PC-3 (cell line): ENCODE measurements at regions not wholly inside any gene's neighbourhood (a gene's known extent, or its start where the extent isn't known, plus 50 kb on each side); places are given as distances from the start of the nearest gene placed in this dataset.

Experiments used
- ATAC-seq: fragments of 200-7000 bp; cut with Tn5 transposase; 2 replicates; pipeline ENCODE4 v1.9.1; 2020; ENCODE audit warnings: mild to moderate bottlenecking, moderate library complexity
- BruUV-seq: library from RNA; stranded (reverse); fragments of 400-500 nt; replicated peaks from 2 replicates; lab custom pipeline; 2021; lab: Mats Ljungman, UMichigan
- CTCF ChIA-PET: fragments of 300-600 bp; sonication (Branson Sonifier 250); formaldehyde crosslinking; loops from one replicate; lab custom pipeline; 2022; ENCODE audit warnings: antibody characterized with exemption; lab: Charles Lee
- POLR2A ChIA-PET: fragments of 300-600 bp; sonication (Branson Sonifier 250); formaldehyde crosslinking; loops from one replicate; lab custom pipeline; 2022; ENCODE audit warnings: antibody characterized with exemption; ENCODE audit not compliant: unreplicated experiment; lab: Charles Lee
- DNase-seq: peaks from one replicate; pipeline ENCODE4 v3.0.0-alpha.2; 2015
- H2AFZ ChIP-seq: fragments of 300-600 bp; sonication (generic); 2 replicates; pipeline ENCODE4 v1.6.0; 2016; ENCODE audit warnings: antibody characterized with exemption, low read length
- H3F3A ChIP-seq: fragments of 300-600 bp; sonication (generic); one replicate; pipeline ENCODE4 v1.6.0; 2017; ENCODE audit warnings: antibody characterized with exemption, low read length, control low read depth, mild to moderate bottlenecking; ENCODE audit not compliant: unreplicated experiment
- H3K27ac ChIP-seq: fragments of 300-600 bp; sonication (generic); 2 replicates; pipeline ENCODE4 v1.5.1; 2016; ENCODE audit warnings: mild to moderate bottlenecking, low read length
- H3K27me3 ChIP-seq: fragments of 300-600 bp; sonication (generic); 2 replicates; pipeline ENCODE4 v1.6.1; 2016; ENCODE audit warnings: low read length, mixed read lengths
- H3K36me3 ChIP-seq: fragments of 300-600 bp; sonication (generic); 2 replicates; pipeline ENCODE4 v1.6.1; 2016; ENCODE audit warnings: low read depth, mixed run types, low read length, mixed read lengths
- H3K4me1 ChIP-seq: fragments of 300-600 bp; sonication (generic); 2 replicates; pipeline ENCODE4 v1.5.1; 2016; ENCODE audit warnings: low read length; ENCODE audit not compliant: insufficient read depth
- H3K4me2 ChIP-seq: fragments of 300-600 bp; sonication (generic); 2 replicates; pipeline ENCODE4 v1.6.0; 2016; ENCODE audit warnings: low read length
- H3K4me3 ChIP-seq: fragments of 300-600 bp; sonication (generic); 2 replicates; pipeline ENCODE4 v1.5.1; 2016; ENCODE audit warnings: mild to moderate bottlenecking, low read length, mixed read lengths
- H3K79me2 ChIP-seq: fragments of 300-600 bp; sonication (generic); 2 replicates; pipeline ENCODE4 v1.6.1; 2017; ENCODE audit warnings: low read length, mixed read lengths
- H3K9ac ChIP-seq: fragments of 300-600 bp; sonication (generic); 2 replicates; pipeline ENCODE4 v1.6.0; 2016; ENCODE audit warnings: mild to moderate bottlenecking, low read length
- H3K9me2 ChIP-seq: fragments of 300-600 bp; sonication (generic); replicated peaks from 2 replicates; pipeline ENCODE4 v1.6.1; 2016; ENCODE audit warnings: mixed run types, low read length, mixed read lengths
- H3K9me3 ChIP-seq: fragments of 300-600 bp; sonication (generic); 2 replicates; pipeline ENCODE4 v1.6.1; 2016; ENCODE audit warnings: low read length, mixed read lengths
- H4K20me1 ChIP-seq: fragments of 300-600 bp; sonication (generic); 2 replicates; pipeline ENCODE4 v1.6.1; 2016; ENCODE audit warnings: low read length, mixed read lengths
- CTCF ChIP-seq: fragments of 300-600 bp; sonication (generic); conservative IDR thresholded peaks from 2 replicates; pipeline ENCODE4 v1.5.1; 2017; ENCODE audit warnings: antibody characterized with exemption, low read depth, mild to moderate bottlenecking, low read length
- EZH2 ChIP-seq: fragments of 300-600 bp; sonication (generic); IDR thresholded peaks from one replicate; pipeline ENCODE4 v1.6.1; 2017; ENCODE audit warnings: antibody characterized with exemption, mild to moderate bottlenecking, low read length; ENCODE audit not compliant: unreplicated experiment
- EZH2phosphoT487 ChIP-seq: fragments of 300-600 bp; sonication (generic); IDR thresholded peaks from 2 replicates; pipeline ENCODE4 v1.6.1; 2018; ENCODE audit warnings: mild to moderate bottlenecking, antibody characterized with exemption, low read length, borderline replicate concordance
- intact Hi-C: fragments of 100-400 bp; cut with micrococcal nuclease; formaldehyde crosslinking; loops from 2 replicates; pipeline ENCODE4 v1.9.0; 2023

GRCh38 chr5:112668016-112668415, 69.7 kb upstream of the APC start:
- Histone ChIP-seq H3K9ac (no peak overlapping the region), H3F3A (no peaks in the 10 kb centered on the region), H3K4me2 (no peak overlapping the region), H3K9me2 (no peaks in the 10 kb centered on the region), H3K27me3 (no peaks in the 10 kb centered on the region), H3K36me3 (no peaks in the 10 kb centered on the region), H3K27ac (no peak overlapping the region), H3K9me3 (no peaks in the 10 kb centered on the region), H3K4me1 (no peaks in the 10 kb centered on the region), H4K20me1 (no peaks in the 10 kb centered on the region), H3K4me3 (no peak overlapping the region), H2AFZ (no peak overlapping the region), H3K79me2 (no peaks in the 10 kb centered on the region)
- no TSS peak for BruUV-seq
- TF ChIP-seq CTCF, result no peak
- no peak for TF ChIP-seq EZH2
- TF ChIP-seq EZH2phosphoT487, result no peak
- ATAC-seq (peak; percentile 69), DNase-seq (peak; percentile 50)
- CTCF ChIA-PET, result no interaction called here
- POLR2A ChIA-PET, result no interaction called here
- intact Hi-C loops, result no loop called here

GRCh38 chr5:112668911-112669310, 68.8 kb upstream of the APC start:
- Histone ChIP-seq H3K79me2 (no peaks in the 10 kb centered on the region), H3K36me3 (no peaks in the 10 kb centered on the region), H3K9ac (no peak overlapping the region), H3K27me3 (no peaks in the 10 kb centered on the region), H3K4me3 (no peak overlapping the region), H2AFZ (no peak overlapping the region), H3K4me1 (no peaks in the 10 kb centered on the region), H3K27ac (no peak overlapping the region), H4K20me1 (no peaks in the 10 kb centered on the region), H3K9me3 (no peaks in the 10 kb centered on the region), H3K4me2 (no peak overlapping the region), H3F3A (no peaks in the 10 kb centered on the region), H3K9me2 (no peaks in the 10 kb centered on the region)
- TF ChIP-seq EZH2phosphoT487 (no peak), EZH2 (no peak), CTCF (no peak)
- BruUV-seq, result no TSS peak
- ChIA-PET POLR2A (no interaction called here), CTCF (no interaction called here)
- ATAC-seq (no peak), DNase-seq (no peak)
- intact Hi-C loops, result no loop called here

GRCh38 chr5:112669328-112669963, 68.2 kb upstream of the APC start:
- no peaks in the 10 kb centered on the region for H3F3A ChIP-seq
- no peak overlapping the region for H3K4me3 ChIP-seq
- CTCF ChIA-PET, result no interaction called here
- intact Hi-C loops, result no loop called here
- no peaks in the 10 kb centered on the region for H3K4me1 ChIP-seq
- no peak overlapping the region for H3K9ac ChIP-seq
- H4K20me1 ChIP-seq, result no peaks in the 10 kb centered on the region
- POLR2A ChIA-PET, result no interaction called here
- no peak for TF ChIP-seq CTCF
- no peak for TF ChIP-seq EZH2
- TF ChIP-seq EZH2phosphoT487, result no peak
- H3K9me2 ChIP-seq, result no peaks in the 10 kb centered on the region
- BruUV-seq, result no TSS peak
- H3K4me2 ChIP-seq, result no peak overlapping the region
- H3K27me3 ChIP-seq, result no peaks in the 10 kb centered on the region
- no peak for ATAC-seq
- no peaks in the 10 kb centered on the region for H3K9me3 ChIP-seq
- H3K36me3 ChIP-seq, result no peaks in the 10 kb centered on the region
- no peak overlapping the region for H2AFZ ChIP-seq
- no peaks in the 10 kb centered on the region for H3K79me2 ChIP-seq
- DNase-seq, result no peak
- H3K27ac ChIP-seq, result no peak overlapping the region
